Stimulated activated naive CD4-positive, alpha-beta T cell treated with Interleukin-2 at 50 U/mL for 16 hours (primary cell): ENCODE measurements at regions not wholly inside any gene's neighbourhood (a gene's known extent, or its start where the extent isn't known, plus 50 kb on each side); places are given as distances from the start of the nearest gene placed in this dataset.
A peak's percentile ranks its signal among the peaks of the same experiment; 100 is the strongest.

Source experiments
- DNase-seq: peaks from one replicate; lab custom pipeline; 2025; lab: John Stamatoyannopoulos, UW

GRCh38 chr1:222105393-222105737, 363.5 kb upstream of the DUSP10 start:
- no peak for DNase-seq

GRCh38 chr1:222104694-222105392, 363.0 kb upstream of the DUSP10 start:
- no peak for DNase-seq

- DNase-seq, result no peak
These were observed 362.2 kb upstream of the DUSP10 start for GRCh38 chr1:222104097-222104496.

DNA sequence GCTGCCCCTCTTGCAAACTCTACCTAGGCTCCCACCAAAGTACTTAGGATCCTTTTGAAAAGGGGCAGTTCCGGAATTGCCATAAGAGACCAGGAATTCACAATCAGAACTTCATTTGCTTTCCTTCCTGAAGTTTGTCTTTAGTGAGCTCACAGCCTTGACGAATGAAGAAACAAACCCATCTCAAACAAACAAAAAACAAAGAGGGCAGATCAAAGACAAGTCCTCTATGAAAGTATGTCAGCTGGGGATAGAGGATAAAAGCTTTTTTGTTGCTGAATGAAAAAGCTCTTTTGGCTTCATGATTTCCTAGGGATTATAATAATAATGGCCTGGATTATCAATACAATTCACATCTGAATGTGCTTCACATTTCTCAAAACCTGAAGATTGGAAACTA, 357.9 kb upstream of the DUSP10 start:
- DNase-seq, result no peak

DNA sequence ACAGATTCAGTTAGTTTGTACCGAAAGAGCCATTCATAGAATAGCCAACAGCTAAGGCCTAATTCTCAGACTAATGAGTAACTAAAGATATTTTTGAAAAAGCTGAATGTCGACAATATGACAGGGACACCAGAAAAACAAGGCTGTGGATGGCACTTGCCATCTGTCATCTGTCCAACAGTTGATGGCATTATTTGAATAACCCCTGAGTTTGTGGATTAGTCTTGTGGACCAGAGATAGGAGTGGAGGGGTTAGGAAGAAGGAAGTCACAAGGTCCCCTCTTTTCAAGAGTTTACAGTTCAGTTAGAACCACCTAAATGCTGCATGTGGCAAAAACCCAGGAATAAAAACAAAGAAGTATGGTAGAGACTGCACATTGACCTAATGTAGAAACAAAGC, 356.5 kb upstream of the DUSP10 start:
- DNase-seq, result no peak

DNA sequence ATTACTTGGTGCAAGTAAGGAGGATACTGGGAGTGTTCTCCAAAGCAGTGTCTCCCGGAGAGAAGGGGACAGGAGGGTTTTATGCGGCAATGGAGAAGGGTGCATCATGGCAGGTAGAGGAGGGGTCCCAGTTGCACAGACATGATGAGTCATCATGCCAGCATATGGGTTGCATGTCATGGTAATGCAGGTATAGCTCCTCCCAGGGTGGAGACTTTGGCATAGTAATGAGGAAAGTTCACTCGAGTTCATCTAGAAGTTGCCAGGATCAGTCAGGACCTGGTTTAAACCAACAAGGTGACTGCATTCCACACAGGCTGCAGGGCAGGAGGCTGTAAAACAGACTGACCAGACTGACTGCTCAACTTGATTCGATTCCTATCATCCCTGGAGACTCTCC, 355.7 kb upstream of the DUSP10 start:
- no peak for DNase-seq

GRCh38 chr1:222096883-222097282, 355.0 kb upstream of the DUSP10 start:
- no peak for DNase-seq

GRCh38 chr1:222096476-222096772, 354.5 kb upstream of the DUSP10 start:
- no peak for DNase-seq

GRCh38 chr1:222095606-222096475, 354.0 kb upstream of the DUSP10 start:
- DNase-seq, result peak; percentile 22

GRCh38 chr1:222093518-222093917, 351.6 kb upstream of the DUSP10 start:
- no peak for DNase-seq

- no peak for DNase-seq
These were observed 348.2 kb upstream of the DUSP10 start for GRCh38 chr1:222090103-222090502.

DNA sequence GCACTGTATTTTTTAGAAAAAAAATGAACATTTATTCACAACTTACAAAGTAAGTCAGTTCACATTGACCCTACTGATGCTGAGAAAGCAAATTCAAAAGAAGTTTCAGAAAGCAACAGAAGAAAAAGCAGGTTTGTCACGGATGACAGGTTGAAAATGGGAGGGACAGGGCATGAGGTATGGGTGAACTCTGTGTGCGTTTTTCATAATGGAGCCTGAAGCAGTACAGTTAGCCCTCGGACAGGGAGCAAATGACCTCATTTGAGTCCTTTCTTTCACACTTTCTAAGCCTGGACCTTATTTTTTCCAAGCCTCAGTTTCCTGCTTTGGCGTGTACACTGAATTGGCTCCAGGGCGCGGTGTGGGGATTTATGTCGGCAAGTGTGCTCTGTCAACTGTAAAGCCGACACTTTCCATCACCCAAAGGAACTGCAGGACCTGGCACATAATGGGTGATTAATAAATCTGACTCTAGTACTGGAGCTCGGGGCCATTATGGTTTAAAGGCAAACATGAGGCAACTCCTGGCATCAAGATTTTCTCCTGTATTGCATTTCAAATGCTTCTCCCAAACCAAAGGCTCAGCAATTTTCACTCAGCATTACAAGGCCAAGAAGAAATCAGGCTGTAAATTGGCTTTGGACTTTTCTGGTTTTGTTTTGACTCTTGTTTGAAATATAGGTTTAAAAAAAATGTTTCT, 345.5 kb upstream of the DUSP10 start:
- no peak for DNase-seq

- DNase-seq, result no peak
These were observed 343.1 kb upstream of the DUSP10 start for GRCh38 chr1:222084996-222085395.

- DNase-seq, result no peak
These were observed 342.2 kb upstream of the DUSP10 start for GRCh38 chr1:222084048-222084447.

DNA sequence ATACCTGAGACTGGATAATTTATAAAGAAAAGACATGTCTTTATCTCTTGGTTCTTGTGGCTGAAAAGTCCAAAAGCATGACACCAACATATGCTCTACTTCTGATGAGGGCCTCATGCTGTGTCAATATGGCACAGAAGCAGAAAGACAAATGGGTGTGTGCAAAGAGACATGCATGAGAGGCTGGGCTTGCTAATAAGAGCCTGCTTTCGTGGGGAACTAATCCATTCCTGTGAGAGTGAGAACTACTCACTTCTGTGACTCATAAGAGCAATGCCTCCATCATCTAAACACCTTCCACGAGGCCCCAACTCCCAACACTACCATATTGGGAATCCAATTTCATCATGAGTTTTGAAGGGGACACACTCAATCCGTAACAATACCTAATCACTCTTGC, 340.0 kb upstream of the DUSP10 start:
- DNase-seq, result no peak

GRCh38 chr1:222079566-222079965, 337.7 kb upstream of the DUSP10 start:
- DNase-seq, result no peak

DNA sequence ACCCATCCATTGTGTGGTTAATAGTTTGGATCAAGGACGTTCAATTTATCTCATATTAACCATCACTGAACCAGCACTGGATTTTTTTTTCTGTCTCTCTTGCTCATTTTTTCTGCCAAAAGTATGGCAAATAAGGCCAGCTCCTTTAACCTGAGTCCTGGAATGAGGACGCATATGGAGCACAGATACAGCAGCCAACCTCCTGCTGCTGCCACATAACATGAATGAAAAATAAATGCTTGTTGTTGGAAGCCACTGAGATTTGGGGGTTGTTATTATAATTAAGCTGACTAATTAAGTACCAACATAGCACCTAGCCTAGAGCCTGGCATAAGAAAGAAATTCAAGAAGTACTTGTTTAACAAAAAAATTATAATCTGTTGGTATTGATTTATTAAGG, 335.3 kb upstream of the DUSP10 start:
- no peak for DNase-seq

GRCh38 chr1:222074317-222074716, 332.4 kb upstream of the DUSP10 start:
- no peak for DNase-seq

DNA sequence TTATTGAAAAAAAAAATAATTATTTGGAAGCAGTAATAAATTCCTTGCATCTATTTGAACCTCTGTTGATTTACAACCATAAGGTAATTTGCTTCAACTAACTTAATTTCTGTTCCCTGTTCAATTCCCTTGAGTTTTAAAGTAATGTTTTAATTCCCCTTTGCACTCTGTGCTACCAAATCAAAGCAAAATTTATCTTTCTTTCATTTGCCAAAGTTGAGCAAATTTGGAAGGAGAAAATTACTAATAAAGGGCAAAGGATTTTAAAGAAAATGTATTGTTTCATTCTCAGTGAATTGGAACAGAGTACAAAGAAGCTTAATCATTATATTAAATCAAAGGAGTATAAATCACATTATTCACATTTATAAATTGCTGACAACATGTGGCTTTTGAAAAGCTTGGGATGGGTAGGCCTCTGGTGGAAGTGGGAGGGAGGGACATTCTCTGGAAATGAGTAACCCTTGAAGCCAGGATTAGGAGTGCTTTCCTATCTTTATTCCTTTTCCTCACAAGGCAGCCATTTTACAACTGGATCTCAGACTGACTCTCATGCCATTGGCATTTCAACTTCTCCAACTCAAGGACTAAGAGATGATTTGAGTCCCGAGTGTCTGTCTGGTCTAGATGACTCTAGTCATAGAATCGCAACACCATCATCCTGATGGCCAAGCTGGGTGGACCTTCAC, 331.6 kb upstream of the DUSP10 start:
- DNase-seq, result no peak

DNA sequence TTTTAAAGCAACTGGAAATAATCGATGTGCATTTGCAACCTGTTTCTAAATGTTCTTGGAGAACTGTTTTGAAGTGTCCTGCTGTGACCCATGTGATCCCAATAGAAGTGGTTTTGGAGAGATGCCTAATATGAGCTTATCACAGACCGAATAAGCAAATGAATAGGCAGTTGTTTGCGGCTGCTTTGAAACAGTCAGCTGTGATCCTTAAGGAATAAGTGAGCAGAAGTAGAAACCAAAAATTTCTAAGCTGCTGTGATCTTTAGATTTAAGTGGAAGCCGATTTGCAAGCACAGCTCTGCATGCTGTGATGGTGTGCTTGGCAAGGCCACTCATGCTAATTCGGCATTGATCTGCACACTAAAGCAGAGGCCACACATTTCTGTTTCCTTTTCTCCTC, 329.5 kb upstream of the DUSP10 start:
- DNase-seq, result no peak

GRCh38 chr1:222068937-222069336, 327.0 kb upstream of the DUSP10 start:
- no peak for DNase-seq

DNA sequence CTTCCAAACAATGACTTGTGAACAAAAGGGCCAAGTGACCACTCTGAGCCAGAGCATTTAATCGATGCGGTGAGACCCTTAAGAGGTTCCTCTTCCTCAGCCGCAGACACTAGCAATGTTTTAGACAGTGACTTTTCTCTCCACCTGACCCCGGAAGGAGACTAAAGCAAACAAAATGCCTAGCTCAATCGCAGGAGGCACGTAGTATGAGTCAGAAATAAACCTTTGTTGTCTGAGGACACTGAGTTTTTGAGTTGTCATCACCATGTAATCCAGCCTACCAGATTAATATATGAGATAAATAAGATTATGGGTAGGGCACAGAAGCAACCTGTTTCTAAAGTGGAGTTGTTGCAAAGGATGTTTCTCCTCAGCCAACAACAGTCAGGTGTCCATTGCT, 326.2 kb upstream of the DUSP10 start:
- DNase-seq, result no peak

GRCh38 chr1:222066539-222066938, 324.6 kb upstream of the DUSP10 start:
- DNase-seq, result no peak
